CD4-positive, alpha-beta T cell treated with Interleukin-2 at 100 ng/mL for 4 hours (primary cell): ENCODE measurements at regions not wholly inside any gene's neighbourhood (a gene's known extent, or its start where the extent isn't known, plus 50 kb on each side); places are given as distances from the start of the nearest gene placed in this dataset.

ENCODE experiments used
- DNase-seq: peaks from one replicate; pipeline ENCODE4 v3.0.0-alpha.2; 2020; ENCODE audit warnings: low spot score

GRCh38 chr13:61765181-61765742 lies 349.6 kb upstream of the PCDH20 start:
- DNase-seq, result no peak

DNA sequence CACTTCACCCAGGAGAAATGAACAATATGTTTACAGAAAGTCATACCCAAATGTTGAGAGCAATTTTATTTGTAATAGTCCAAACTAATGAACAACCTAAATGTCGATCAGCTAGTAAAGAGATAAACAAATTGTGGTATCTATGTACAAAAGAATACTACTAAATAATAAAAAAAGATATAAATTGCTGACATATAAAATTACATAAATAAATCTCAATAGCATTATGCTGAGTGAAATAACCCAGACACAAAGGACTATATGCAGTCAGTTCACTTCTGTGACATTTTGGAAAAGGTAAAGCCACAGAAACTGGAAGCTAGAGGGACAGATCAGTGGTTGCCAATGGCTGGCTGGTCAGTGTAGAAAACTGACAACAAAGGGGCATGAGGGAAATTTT lies 346.0 kb upstream of the PCDH20 start:
- no peak for DNase-seq

DNA sequence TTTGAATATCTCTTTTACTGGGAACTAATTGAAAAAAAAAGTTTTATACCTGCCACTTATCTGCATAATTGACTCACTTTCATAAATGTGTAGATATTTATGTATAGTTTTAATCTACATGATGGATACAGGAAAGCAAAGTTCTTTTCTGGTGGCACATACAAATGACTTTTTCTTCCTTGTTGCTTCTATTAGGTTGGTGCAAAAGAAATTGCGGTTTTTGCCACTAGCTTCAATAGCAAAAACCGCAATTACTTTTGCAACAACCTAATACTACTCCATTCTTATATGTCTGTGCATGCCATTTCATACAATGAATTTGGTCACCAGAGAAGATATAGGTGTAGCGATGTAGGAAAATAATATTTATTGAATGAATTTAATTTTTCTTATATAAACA lies 344.5 kb upstream of the PCDH20 start:
- no peak for DNase-seq

- DNase-seq, result no peak
These were observed 340.4 kb upstream of the PCDH20 start for GRCh38 chr13:61756031-61756430.

DNA sequence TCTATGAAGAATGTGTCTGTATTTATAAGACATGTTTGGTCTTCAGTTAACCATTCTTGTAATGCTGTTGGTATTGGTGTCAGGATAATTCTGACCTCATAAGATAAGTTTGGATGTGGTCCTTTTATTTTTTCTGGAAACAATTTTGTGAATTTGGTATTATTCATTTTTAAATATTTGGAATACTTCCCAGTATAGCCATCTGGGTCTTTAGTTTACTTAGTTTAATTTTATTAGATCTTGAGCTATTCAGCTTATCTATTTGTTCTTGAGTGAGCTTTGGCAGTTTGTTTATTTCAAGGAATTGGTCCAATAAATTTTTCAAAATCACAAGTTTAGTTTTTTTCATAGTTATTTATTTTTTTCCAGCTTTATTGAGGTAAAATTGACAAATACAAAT lies 335.4 kb upstream of the PCDH20 start:
- no peak for DNase-seq

DNA sequence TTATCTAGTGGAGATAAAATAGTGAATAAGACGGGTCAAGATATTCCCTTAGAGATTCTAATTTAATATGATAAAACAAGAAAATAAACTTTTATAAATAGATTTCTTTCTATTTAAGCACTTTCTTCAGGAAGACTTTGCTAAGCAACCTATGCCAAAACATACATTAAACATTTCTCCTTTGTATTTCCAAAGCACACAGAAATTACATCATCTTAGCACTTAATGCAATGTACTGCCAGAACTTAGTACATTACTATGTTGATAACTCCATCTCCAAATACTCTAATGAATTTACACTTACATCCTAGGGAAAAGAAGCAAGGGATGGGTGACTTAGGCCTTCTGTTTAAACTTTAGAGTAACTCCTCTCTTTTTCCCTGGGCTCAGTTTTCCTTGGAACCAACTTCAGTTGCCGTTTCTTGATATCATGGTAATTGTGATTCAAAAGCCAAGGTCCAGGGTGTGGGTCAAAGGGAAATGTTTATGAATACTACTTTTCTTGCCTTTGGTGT lies 322.6 kb upstream of the PCDH20 start:
- DNase-seq, result no peak

- DNase-seq, result no peak
These were observed 319.0 kb upstream of the PCDH20 start for GRCh38 chr13:61734683-61735082.

- no peak for DNase-seq
These were observed 312.8 kb upstream of the PCDH20 start for GRCh38 chr13:61728471-61728870.

GRCh38 chr13:61727767-61728166 lies 312.1 kb upstream of the PCDH20 start:
- DNase-seq, result no peak

DNA sequence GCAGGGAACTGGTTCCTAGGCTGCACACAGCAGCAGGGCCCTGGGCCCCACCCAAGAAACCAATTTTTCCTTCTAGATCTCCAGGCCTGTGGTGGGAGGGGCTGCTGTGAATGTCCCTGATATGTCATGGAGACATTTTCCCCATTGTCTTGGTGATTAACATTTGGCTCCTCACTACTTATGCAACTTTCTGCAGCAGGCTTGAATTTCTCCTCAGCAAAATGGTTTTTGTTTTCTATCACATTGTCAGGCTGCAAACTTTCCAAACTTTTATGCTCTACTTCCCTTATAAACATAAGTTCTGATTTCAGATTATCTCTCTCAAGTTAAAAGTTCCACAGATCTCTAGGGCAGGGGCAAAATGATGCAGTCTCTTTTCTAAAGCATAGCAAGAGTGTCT lies 310.2 kb upstream of the PCDH20 start:
- DNase-seq, result no peak

DNA sequence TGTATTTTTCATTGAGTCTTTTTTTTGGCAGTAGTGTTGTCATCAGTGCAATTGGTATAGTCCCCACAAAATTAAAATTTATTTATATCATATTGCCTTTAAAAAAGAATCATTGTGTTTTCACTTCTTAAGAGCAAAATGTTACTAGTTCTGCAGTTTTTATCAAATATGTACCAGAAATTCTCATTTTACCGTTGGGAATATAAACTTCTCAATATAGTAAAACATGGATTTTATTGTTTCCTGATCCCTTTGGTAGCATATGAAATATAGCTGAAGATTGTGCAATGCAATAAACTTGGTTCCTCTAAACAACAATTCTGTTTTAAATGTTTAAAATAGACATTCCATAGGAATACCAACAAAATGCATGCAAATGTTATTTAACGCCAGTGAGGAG lies 306.5 kb upstream of the PCDH20 start:
- no peak for DNase-seq

DNA sequence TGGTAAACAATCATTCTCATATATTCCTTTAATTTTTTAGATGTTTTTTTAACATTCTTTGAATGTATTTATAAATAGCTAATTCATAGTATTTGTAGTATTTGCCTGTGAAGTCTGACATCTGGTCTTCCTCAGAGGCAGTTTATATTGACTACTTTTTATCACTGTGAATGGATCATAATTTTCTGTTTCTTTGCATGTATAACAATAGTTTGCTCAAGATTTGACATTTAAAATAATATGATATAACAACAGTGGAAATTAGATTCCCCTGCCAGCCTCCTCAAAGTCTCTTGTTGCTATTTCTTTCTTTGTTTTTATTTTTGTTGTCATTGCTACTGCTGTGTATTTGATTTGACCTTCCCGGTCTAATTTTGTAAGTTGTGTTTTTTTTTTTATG lies 297.0 kb upstream of the PCDH20 start:
- no peak for DNase-seq

GRCh38 chr13:61709258-61709657 lies 293.6 kb upstream of the PCDH20 start:
- DNase-seq, result no peak

GRCh38 chr13:61706899-61707298 lies 291.2 kb upstream of the PCDH20 start:
- DNase-seq, result no peak

GRCh38 chr13:61700620-61701019 lies 285.0 kb upstream of the PCDH20 start:
- DNase-seq, result no peak

DNA sequence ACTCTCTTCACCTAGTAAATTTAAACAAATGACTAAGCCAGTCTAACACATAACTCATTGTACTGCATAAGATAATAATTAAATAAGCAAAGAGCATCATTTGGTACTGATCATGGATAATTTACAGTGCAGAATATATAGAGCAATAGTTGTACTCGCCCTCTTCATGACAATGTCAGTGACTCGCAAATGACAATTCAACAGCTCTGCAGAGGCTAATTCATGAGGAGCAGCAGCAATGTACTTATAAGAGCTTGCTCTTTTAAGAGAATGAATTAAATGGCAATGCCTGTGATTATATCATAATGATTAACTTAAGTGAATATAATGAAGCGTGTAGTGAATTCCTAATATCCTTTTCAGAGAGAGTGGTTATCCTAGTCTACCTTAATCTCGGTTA lies 284.5 kb upstream of the PCDH20 start:
- DNase-seq, result no peak

DNA sequence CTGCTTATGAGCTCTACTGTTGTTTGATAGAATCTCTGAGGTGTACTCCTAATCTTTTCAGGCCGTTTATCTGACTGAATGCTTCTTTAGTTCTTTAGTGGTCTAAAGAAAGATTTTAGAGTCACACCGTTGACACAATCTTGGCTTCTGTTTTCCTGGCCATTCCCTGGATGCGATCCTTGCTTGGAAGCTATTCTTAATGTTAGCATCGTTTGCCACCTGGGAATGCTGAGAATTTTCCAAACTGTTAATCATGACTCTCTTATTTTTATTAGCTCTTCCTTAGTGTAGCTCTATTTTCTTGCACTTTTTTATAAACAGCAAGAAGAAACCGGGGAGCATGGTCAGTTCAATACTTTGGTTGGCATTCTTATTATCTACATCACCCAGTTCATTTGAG lies 281.0 kb upstream of the PCDH20 start:
- no peak for DNase-seq

DNA sequence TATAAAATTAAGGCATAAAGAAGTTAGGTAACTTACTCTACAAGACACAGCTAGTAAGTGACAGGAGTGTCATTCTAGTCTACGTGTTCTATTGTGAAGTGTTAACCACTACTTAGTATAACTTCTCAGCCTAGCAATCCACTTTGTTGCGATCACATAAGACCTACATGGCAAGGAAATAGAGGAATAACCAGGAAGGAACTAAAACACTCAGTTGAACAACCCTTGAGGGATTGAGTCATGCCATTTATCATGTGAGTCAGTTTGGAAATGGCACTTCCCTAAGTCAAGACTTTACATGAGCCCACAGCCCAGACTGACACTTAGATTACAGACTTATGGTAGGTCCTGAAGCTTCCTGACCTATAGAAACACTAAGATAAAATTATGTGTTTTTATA lies 279.5 kb upstream of the PCDH20 start:
- DNase-seq, result no peak

GRCh38 chr13:61692691-61693090 lies 277.0 kb upstream of the PCDH20 start:
- DNase-seq, result no peak

DNA sequence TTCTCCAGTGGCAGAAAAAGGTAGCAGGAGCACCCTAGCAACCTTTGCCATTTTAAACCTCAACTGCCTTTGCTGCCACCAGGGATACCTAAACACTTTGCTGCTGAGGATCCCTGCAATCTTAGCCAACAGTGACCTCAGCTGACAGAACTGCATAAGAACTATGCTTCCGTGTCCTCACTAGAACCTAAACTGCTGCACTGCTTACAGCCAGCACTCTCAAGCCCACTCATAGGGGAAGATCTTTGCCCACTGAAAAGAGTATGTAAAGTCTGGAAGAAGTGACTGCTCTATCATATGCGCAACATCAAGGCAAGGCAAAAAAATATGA lies 270.0 kb upstream of the PCDH20 start:
- DNase-seq, result no peak

- no peak for DNase-seq
These were observed 269.5 kb upstream of the PCDH20 start for GRCh38 chr13:61684976-61685681.

- no peak for DNase-seq
These were observed 257.1 kb upstream of the PCDH20 start for GRCh38 chr13:61672756-61673155.

DNA sequence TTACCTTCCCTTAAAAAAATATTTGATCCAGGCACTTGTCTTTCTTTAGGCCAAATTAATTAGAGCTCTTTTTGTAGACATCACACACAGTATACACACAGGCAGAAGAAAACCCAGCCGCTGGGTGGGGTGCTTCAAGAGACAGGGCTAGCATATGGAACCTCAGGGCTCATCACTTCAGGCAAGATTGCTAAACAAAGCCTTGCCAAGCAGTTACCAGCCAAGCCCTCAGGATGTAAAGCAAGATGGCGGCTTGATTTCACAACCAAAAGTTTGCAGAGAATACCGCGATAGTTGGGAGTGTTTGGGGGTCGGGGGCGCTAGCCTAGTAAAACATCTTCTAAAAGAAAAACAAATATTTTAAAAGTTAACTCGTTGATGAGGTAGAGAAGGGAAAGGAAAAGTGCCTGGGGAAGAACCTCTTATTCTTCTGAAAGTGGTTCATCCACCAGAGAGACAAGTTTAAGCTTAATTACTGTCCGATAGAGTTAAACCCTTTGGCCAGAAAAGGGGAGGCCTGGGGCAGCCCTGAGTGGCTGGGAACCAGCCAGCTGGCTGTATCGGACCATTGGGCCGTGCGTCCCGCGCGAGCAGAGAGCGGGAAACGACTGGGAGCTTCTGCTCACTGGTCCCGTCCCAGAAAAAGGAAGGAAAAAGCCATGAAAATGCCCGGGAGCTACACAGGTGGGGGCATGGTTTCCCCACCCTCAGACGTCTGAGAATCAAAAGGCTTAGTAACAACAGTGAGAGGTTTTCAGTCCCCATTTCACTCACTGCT lies 254.9 kb upstream of the PCDH20 start:
- no peak for DNase-seq
